GM12872 (cell line): ENCODE measurements at regions not wholly inside any gene's neighbourhood (a gene's known extent, or its start where the extent isn't known, plus 50 kb on each side); places are given as distances from the start of the nearest gene placed in this dataset.

Source experiments
- TF ChIP-seq, protein P1 (sequence below): IDR thresholded peaks from 3 replicates; pipeline ENCODE4 v1.5.1; 2011; ENCODE audit warnings: low read depth, mild to moderate bottlenecking, low read length, moderate library complexity; ENCODE audit not compliant: insufficient read depth

GRCh38 chr3:115332998-115333397 is 185.9 kb upstream of the ZBTB20 start:
- TF ChIP-seq, protein P1, sequence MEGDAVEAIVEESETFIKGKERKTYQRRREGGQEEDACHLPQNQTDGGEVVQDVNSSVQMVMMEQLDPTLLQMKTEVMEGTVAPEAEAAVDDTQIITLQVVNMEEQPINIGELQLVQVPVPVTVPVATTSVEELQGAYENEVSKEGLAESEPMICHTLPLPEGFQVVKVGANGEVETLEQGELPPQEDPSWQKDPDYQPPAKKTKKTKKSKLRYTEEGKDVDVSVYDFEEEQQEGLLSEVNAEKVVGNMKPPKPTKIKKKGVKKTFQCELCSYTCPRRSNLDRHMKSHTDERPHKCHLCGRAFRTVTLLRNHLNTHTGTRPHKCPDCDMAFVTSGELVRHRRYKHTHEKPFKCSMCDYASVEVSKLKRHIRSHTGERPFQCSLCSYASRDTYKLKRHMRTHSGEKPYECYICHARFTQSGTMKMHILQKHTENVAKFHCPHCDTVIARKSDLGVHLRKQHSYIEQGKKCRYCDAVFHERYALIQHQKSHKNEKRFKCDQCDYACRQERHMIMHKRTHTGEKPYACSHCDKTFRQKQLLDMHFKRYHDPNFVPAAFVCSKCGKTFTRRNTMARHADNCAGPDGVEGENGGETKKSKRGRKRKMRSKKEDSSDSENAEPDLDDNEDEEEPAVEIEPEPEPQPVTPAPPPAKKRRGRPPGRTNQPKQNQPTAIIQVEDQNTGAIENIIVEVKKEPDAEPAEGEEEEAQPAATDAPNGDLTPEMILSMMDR, result no peak

DNA sequence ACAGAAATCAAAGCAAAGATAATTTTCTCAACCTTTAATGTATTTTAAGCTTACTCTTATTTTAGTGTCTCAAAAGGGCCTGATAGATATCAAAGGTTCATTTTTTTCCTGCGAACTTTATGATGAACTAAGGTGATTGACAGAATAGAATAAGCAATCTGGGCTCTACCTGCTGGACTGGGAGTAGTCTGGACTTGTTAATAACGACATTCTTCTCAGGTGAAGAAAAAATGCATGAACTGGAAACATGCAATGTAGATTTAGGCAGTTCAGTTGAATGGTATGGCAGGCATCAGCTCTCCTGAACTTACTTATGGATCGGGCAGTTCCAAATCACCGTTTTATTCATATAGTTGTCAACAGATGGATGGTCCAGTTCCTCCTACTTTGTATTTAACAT is 189.7 kb upstream of the ZBTB20 start:
- TF ChIP-seq, protein P1, result no peak

GRCh38 chr3:115340586-115340985 is 193.5 kb upstream of the ZBTB20 start:
- TF ChIP-seq, protein P1, result no peak

GRCh38 chr3:115341208-115341607 is 194.1 kb upstream of the ZBTB20 start:
- TF ChIP-seq, protein P1, result no peak

- TF ChIP-seq, protein P1, result no peak
These were observed 200.6 kb upstream of the ZBTB20 start for GRCh38 chr3:115347737-115348136.

DNA sequence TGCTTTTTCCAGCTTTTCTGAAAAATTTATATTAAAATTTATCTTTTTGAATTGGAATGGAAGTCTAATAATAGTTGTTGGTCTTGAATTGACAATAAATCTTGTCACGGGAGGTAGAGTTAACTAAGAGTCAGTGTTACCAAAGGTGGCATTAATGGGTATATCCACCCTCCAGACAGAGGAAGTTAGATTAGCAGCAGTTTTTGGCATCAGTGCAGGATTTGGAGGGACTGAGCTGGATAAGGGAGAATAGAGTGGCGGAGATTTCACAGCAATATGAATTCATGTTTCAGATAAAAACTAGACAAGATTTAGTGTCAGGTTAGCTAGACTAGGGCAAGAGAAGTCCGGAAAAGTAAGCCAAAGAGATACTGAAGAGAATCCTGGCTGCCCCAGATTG is 201.3 kb upstream of the ZBTB20 start:
- TF ChIP-seq, protein P1, result no peak

GRCh38 chr3:115348951-115349745 is 202.1 kb upstream of the ZBTB20 start:
- TF ChIP-seq, protein P1, result no peak
